HPDE6-E6E7 (cell line): ENCODE measurements at regions not wholly inside any gene's neighbourhood (a gene's known extent, or its start where the extent isn't known, plus 50 kb on each side); places are given as distances from the start of the nearest gene placed in this dataset.
"Not testable (repeated sequence)": the region's sequence is repeated elsewhere in the genome, so short reads cannot be mapped to it uniquely, and the experiment has no call there.

Experiments used
- DNase-seq: peaks from one replicate; pipeline ENCODE4 v3.0.0; 2011; ENCODE audit warnings: missing footprints; ENCODE audit errors: extremely low spot score

DNA sequence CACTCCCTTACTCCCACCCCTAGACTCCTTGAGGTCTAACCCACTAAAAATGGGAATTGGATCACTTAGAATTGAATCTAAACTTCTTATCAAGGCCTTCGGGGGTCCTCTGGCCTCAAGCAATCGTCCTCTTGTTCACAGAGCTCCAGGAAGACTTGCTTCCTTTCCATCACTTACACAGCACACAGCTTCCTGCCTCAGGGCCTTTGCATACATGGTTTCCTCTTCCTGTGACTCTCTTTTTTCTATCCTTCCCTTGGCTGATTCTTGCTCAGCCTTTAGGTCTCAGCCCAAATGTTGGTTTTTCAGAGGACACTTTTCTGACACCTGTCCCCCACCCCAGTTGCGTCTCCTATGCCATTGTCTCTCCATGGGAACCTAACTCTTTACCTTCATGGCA, 50.0 kb upstream of the ALDH1B1 start:
- no peak for DNase-seq

- DNase-seq, result no peak
These were observed 50.4 kb upstream of the ALDH1B1 start for GRCh38 chr9:38342096-38342495.

- DNase-seq, result no peak
These were observed 53.0 kb upstream of the ALDH1B1 start for GRCh38 chr9:38339496-38339895.

- DNase-seq, result no peak
These were observed 53.4 kb upstream of the ALDH1B1 start for GRCh38 chr9:38339087-38339486.

- DNase-seq, result no peak
These were observed 54.0 kb upstream of the ALDH1B1 start for GRCh38 chr9:38338342-38339018.

- DNase-seq, result no peak
These were observed 54.7 kb upstream of the ALDH1B1 start for GRCh38 chr9:38337706-38338264.

- DNase-seq, result no peak
These were observed 55.3 kb upstream of the ALDH1B1 start for GRCh38 chr9:38337181-38337580.

- DNase-seq, result no peak
These were observed 56.2 kb upstream of the ALDH1B1 start for GRCh38 chr9:38336341-38336740.

DNA sequence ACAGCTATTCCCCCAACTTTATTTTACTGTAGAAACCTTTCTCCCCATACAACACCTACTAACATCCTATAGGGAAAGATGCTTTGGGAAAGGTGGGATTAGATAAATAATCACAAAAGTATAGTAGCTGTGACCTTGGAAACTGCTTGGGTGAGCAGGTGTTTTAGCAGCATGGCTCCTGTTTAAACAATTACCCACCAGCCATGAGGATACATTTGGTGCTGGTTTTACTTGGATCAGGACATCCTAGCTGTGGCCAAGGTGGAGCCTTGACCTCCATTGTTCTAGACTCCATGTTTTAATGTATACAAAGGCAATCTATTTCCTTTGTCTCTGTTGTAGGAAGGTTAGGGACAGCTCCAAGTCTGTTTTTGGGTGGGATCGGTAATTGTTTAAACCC, 56.8 kb upstream of the ALDH1B1 start:
- DNase-seq, result no peak

DNA sequence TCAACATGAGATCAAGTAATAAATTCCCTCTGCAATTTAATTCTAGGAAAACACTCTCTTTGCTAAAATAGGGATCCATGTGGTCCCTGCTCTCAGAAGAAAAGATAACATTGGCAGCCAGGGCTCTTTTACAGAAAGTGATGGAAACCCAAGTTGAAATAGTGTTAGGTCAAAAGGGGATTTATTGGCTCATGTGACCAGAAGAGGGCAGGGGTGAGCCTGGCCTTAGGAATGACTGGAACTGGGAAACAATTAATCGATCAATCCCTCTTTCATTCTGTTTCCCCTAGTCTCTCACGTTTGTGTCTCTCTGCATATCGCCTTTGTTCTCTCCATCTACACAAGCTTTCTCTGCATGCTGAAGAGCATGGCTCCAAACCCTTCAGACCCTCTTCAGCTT, 58.3 kb upstream of the ALDH1B1 start:
- DNase-seq, result no peak

- DNase-seq, result no peak
These were observed 59.5 kb upstream of the ALDH1B1 start for GRCh38 chr9:38333047-38333446.

- DNase-seq, result no peak
These were observed 59.9 kb upstream of the ALDH1B1 start for GRCh38 chr9:38332625-38333024.

GRCh38 chr9:38331141-38331540, 61.4 kb upstream of the ALDH1B1 start:
- no peak for DNase-seq

DNA sequence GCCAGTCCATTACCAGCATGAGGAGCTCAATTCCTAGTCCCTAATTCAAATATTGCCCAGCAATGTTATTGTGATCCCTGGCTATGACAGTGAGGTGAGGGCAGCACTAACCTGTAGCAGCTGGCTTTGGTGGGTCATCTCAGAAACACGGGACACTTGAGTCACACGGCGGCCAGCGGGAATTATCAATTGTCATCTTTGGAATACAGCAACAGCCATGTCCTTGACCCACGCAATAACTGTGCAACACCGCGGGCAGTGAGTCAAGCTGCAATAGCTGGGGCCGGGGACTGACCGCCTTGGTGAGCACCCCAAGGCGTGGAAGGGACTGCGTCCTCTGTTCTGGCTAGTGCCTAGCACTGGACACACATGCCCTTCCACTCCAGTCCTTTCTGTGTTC, 62.5 kb upstream of the ALDH1B1 start:
- no peak for DNase-seq

DNA sequence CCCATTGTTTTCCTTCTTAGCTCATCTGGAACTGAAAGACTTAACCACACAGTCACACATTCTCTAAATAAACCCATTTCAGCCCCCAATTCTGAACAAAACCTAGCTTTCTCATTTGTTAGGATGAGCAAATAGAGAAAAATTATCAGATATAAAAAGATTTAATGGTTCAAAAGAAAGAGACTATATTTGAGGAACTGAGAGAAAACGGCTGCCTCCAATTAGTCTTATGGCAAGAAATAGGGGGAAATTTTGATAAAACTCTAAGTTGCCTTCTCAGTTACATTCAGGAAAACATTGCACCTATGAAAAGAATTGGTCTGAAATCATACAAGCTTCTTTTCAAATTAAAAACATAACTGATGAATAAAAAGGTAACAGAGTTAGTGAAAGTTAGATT, 63.7 kb upstream of the ALDH1B1 start:
- no peak for DNase-seq

DNA sequence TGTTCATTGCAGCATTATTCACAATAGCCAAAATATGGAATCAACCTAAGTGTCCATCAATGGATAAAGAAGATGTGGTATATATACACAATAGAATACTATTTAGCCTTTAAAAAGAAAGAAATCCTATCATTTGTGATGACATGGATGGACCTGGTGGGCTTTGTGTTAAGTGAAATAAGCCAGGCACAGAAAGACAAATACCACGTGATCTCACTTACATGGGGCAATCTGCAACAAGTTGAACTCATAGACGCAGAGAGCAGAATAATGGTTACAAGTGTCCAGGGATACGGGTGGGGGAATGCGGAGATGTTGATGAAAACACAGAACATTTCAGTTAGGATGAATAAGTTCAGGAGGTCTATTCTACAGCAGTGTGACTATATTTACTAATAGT, 66.4 kb upstream of the ALDH1B1 start:
- no peak for DNase-seq

GRCh38 chr9:38324213-38324612, 68.3 kb upstream of the ALDH1B1 start:
- DNase-seq, result not testable (repeated sequence)

GRCh38 chr9:38322937-38323336, 69.6 kb upstream of the ALDH1B1 start:
- no peak for DNase-seq

- DNase-seq, result no peak
These were observed 72.9 kb upstream of the ALDH1B1 start for GRCh38 chr9:38319496-38320173.

DNA sequence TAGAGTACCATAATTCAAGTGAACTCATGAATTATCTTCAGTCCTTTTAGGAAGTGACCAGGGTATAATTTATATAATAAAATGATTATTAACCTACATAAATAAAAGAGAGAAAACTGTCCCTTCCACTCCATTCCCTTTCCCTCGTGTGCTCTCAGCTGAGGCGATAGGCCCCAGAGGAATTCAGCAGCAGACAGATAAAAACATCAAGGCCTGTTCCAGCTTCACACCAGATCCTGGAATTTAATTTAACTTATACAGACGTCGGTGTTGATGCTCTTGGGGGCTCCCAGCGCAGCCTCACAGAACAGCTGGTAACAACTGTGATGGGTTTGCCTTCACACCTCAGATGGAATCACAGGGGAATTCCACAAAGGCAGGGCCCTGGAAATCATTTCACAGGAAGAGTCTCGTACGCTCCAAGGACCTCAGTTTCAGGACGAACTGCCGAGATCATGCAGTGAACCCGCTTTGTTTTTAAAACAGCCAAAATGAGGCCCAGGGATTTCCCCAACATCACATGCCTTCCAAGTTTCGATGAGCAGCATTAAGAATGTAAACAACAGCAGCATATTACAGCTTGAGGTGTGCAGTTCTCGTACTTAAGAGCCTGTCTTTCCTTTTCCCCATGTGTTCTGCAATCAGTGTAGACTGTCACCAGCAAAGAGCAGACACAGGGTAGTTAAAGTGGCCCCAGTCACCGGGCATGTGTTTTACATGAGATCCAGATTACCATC, 73.6 kb upstream of the ALDH1B1 start:
- DNase-seq, result no peak

DNA sequence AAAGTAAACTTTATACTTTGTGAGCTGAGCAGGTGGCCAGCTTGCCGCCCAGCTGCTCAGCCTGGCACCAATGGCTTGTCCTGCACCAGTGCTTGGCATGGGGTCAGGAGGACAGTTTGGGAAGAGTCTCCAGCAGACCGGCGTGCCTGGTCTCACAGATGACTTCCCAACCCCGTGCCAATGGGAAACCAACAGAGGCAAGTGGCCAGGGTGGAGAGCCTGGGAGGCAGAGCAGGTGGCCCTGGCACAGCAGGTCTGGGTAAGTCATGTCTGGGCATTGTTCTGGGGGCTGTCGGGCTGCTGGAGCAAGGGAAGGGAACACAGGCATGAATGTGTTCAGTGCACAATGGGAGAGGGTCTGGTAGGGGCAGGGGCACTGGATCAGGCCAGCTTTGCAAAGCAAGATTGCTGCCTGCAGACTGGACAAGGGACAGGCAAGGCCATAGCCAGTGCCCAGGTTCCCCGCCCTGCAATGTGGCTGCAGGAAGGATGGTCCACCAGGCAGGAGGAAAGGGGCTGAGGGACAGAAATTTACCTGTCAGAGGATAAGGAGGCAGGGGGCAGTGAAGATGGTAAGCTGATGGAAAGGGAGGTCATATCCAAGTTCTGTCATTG, 76.2 kb upstream of the ALDH1B1 start:
- DNase-seq, result no peak

- no peak for DNase-seq
These were observed 77.4 kb upstream of the ALDH1B1 start for GRCh38 chr9:38315085-38315595.
